ENCODE measurements at regions not wholly inside any gene's neighbourhood (a gene's known extent, or its start where the extent isn't known, plus 50 kb on each side); places are given as distances from the start of the nearest gene placed in this dataset.
"Not testable (repeated sequence)": the region's sequence is repeated elsewhere in the genome, so short reads cannot be mapped to it uniquely, and the experiment has no call there.

- DNase-seq (ENCODE audit: low read depth, low spot score), result no peak
Observed at GRCh38 chr13:44814161-44814560, 175.1 kb downstream of the NUFIP1 start.

- DNase-seq (ENCODE audit: low read depth, low spot score), result no peak
Observed at GRCh38 chr13:44812818-44813217, 176.5 kb downstream of the NUFIP1 start.

GRCh38 chr13:44810061-44810840, 179.0 kb downstream of the NUFIP1 start:
- no peak for DNase-seq (ENCODE audit: low read depth, low spot score)

- DNase-seq (ENCODE audit: low read depth, low spot score), result no peak
Observed at GRCh38 chr13:44809190-44809589, 180.1 kb downstream of the NUFIP1 start.

GRCh38 chr13:44808185-44808584, 181.1 kb downstream of the NUFIP1 start:
- DNase-seq (ENCODE audit: low read depth, low spot score), result no peak

GRCh38 chr13:44807449-44808034, 181.7 kb downstream of the NUFIP1 start:
- no peak for DNase-seq (ENCODE audit: low read depth, low spot score)

GRCh38 chr13:44806826-44807225, 182.4 kb downstream of the NUFIP1 start:
- no peak for DNase-seq (ENCODE audit: low read depth, low spot score)

GRCh38 chr13:44805585-44805984, 183.7 kb downstream of the NUFIP1 start:
- DNase-seq (ENCODE audit: low read depth, low spot score), result no peak

GRCh38 chr13:44803390-44803789, 185.9 kb downstream of the NUFIP1 start:
- DNase-seq (ENCODE audit: low read depth, low spot score), result no peak

- DNase-seq (ENCODE audit: low read depth, low spot score), result no peak
Observed at GRCh38 chr13:44802491-44802890, 186.8 kb downstream of the NUFIP1 start.

GRCh38 chr13:44801990-44802389, 187.3 kb downstream of the NUFIP1 start:
- DNase-seq (ENCODE audit: low read depth, low spot score), result no peak

GRCh38 chr13:44800626-44801025, 188.6 kb downstream of the NUFIP1 start:
- no peak for DNase-seq (ENCODE audit: low read depth, low spot score)

- no peak for DNase-seq (ENCODE audit: low read depth, low spot score)
Observed at GRCh38 chr13:44797685-44798084, 191.6 kb downstream of the NUFIP1 start.

GRCh38 chr13:44796597-44797490, 192.4 kb downstream of the NUFIP1 start:
- DNase-seq (ENCODE audit: low read depth, low spot score), result no peak

- DNase-seq (ENCODE audit: low read depth, low spot score), result not testable (repeated sequence)
Observed at GRCh38 chr13:44796039-44796438, 193.2 kb downstream of the NUFIP1 start.

- DNase-seq (ENCODE audit: low read depth, low spot score), result no peak
Observed at GRCh38 chr13:44795176-44795575, 194.1 kb downstream of the NUFIP1 start.

- DNase-seq (ENCODE audit: low read depth, low spot score), result no peak
Observed at GRCh38 chr13:44792096-44792495, 197.2 kb downstream of the NUFIP1 start.

GRCh38 chr13:44790289-44790688, 199.0 kb downstream of the NUFIP1 start:
- no peak for DNase-seq (ENCODE audit: low read depth, low spot score)

GRCh38 chr13:44787617-44788016, 201.7 kb downstream of the NUFIP1 start:
- DNase-seq (ENCODE audit: low read depth, low spot score), result no peak

GRCh38 chr13:44786756-44787155, 202.5 kb downstream of the NUFIP1 start:
- DNase-seq (ENCODE audit: low read depth, low spot score), result no peak

- no peak for DNase-seq (ENCODE audit: low read depth, low spot score)
Observed at GRCh38 chr13:44785401-44785800, 203.9 kb downstream of the NUFIP1 start.

GRCh38 chr13:44784708-44785080, 204.6 kb downstream of the NUFIP1 start:
- DNase-seq (ENCODE audit: low read depth, low spot score), result no peak

Data from smooth muscle cell of the brain vasculature (primary cell).